Activated naive CD4-positive, alpha-beta T cell treated with Interleukin-2 at 50 U/mL for 16 hours (primary cell): ENCODE measurements at regions not wholly inside any gene's neighbourhood (a gene's known extent, or its start where the extent isn't known, plus 50 kb on each side); places are given as distances from the start of the nearest gene placed in this dataset.

Experiments used
- DNase-seq: peaks from one replicate; pipeline ENCODE4 v3.0.0-alpha.2; 2020

DNA sequence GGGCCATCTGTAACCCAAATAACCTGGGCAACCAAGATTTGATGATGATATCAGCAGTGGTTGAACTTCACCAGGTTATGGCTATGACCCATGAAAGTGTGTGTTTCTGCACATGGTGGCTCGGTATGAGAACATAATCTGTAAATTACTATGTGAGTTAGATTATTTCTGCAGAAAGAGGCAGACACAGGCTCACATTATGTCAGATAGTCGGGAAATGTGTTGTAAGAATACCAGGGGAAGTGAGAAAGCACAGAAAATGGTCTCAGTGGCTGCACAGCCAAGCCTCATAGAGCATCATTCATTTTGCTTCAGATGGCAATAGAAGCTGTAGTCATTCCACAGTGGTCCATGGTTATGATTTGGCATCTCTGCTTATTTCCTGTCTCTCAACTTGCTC, 63.0 kb upstream of the RBPJ start:
- DNase-seq: no peak

DNA sequence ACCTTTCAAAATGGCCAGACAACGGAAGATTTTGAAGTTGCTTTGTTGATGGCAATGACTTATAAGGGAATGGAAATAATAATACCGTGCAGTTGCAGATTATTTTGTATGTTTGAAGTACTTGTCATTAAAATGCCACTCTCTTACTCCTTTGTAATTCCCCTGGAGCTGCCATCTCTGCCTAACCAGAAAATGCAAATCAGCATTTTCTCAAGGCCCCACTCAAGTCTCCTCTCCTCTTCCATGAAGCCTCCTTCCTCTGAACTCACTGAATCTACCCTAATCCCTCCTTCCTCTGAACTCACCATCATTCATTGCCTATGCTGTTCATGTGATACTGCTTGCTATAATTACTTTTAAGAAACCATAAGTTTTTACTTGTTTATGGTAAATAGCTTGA, 60.2 kb upstream of the RBPJ start:
- no peak for DNase-seq

DNA sequence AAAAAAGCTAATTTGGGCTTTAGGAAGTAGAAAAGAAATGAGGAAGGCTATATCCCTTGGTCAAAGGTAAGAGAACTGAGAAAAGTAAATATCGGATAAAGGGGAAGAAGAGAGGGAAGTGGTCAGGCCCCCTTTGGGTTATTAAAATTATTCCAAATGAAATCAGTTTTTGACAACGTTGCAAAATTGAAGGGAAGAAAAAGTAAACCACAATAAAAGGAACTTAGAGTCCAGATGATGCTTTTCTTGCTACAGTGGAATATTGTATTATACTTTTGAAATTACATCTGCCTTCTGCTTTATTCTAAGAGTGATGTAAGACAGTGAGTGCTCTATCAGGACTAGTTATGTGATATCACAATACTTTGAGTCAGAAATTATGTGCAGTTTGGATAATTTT, 59.4 kb upstream of the RBPJ start:
- DNase-seq: no peak

DNA sequence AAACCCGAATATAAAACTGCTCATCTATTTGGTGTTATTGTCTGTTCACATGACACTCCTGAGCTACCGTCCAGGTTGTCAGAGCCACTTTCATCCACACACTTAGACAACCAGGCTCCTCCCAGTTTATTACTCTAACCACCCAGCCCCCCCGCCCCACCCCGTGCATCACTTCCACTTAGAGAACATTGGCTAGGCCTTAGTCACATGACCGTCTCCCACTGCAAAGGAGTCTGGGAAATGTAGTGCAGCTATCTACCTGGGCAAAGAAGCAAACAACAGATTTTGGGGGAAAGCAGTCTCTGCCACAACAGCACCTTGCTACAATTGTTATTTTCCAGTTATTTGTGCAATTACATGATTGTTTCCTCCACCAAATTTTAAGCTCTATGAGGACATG, 57.6 kb upstream of the RBPJ start:
- no peak for DNase-seq

DNA sequence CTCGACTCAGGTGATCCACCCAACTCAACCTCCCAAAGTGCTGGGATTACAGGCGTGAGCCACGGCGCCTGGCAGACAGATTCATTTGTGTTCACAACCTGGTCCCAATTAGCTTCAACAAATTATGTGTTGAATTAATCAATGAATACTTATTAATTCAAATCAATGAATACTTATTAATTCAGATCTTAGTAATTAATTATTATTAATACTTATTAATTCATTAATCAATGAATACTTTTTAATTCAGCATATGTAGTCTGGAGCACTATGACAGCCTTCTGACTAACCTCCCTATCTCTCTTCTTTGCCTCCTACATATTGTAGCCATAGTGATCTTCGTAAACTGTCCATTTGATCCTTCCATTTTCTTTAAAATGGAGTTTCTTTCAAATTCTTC, 56.7 kb upstream of the RBPJ start:
- no peak for DNase-seq

DNA sequence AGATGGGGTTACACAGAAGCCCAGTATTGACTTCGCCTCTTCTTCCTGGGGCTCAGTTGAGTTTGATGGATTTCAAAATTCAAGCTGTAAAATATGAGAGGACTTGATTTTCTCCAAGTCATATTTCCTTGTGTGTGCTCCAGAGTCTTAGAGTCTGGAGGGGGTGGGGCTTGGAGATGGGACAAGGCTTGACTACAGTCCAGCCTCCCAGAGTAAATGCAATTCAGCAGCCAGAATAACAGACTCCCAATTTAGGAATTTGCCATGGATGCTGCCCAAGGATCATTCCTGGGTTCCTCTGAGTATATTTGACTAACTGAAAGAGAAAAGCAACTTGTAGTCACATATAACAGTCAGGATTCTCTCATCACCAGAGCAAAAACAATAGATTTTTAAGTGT, 53.7 kb upstream of the RBPJ start:
- DNase-seq: no peak

DNA sequence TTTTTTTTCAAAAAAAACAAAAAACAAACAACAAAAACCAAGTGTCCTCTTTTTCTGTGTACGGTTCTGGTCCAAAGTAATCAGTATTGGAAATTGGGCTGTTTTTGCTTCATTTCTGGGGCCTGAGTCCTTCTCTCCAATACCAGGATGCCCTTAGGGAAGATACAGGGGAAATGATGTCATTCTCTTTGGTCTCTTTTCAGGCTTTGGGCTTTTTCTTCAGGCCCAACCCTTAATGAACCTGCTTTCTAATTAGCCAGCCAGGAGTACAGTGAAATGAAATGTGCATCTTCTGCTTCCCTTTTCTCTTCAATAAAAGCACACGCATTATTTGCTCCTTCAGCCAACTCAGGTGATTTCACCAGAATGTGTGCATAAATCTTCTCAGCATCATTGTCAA, 52.6 kb upstream of the RBPJ start:
- no peak for DNase-seq

DNA sequence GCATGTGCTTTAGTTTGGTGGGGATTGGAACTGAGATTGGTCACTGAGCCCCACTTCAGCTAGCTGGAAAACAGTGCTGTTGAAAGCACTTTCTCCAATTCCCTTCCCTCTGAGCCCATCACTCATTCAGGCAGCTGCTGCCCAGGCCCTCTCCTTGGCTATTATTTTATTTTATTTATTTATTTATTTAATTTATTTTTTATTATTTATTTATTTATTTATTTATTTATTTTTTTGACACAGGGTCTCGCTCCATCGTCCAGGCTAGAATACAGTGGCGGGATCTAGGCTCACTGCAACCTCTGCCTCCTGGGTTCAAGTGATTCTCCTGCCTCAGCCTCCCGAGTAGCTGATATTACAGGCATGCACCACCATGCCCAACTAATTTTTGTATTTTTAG, 51.8 kb upstream of the RBPJ start:
- no peak for DNase-seq
